KG1 (cell line): ENCODE measurements at regions not wholly inside any gene's neighbourhood (a gene's known extent, or its start where the extent isn't known, plus 50 kb on each side); places are given as distances from the start of the nearest gene placed in this dataset.
"Not testable (repeated sequence)": the region's sequence is repeated elsewhere in the genome, so short reads cannot be mapped to it uniquely, and the experiment has no call there.

Source experiments
- DNase-seq: peaks from one replicate; lab custom pipeline; 2025; lab: John Stamatoyannopoulos, UW

GRCh38 chr7:15049157-15049556, 146.6 kb upstream of the DGKB start:
- DNase-seq = no peak

- no peak for DNase-seq
Observed at GRCh38 chr7:15046861-15047260, 144.3 kb upstream of the DGKB start.

GRCh38 chr7:15043931-15044330, 141.4 kb upstream of the DGKB start:
- no peak for DNase-seq

GRCh38 chr7:15042285-15043065, 139.9 kb upstream of the DGKB start:
- no peak for DNase-seq

GRCh38 chr7:15041226-15041625, 138.7 kb upstream of the DGKB start:
- no peak for DNase-seq

GRCh38 chr7:15035814-15036213, 133.3 kb upstream of the DGKB start:
- no peak for DNase-seq

- DNase-seq = no peak
Observed at GRCh38 chr7:15033039-15033438, 130.5 kb upstream of the DGKB start.

- DNase-seq = no peak
Observed at GRCh38 chr7:15018981-15019380, 116.4 kb upstream of the DGKB start.

GRCh38 chr7:15016766-15017165, 114.2 kb upstream of the DGKB start:
- DNase-seq = no peak

GRCh38 chr7:15016315-15016667, 113.7 kb upstream of the DGKB start:
- no peak for DNase-seq

- DNase-seq = peak; percentile 28
Observed at GRCh38 chr7:15015545-15016314, 113.2 kb upstream of the DGKB start.

- no peak for DNase-seq
Observed at GRCh38 chr7:15012135-15012534, 109.6 kb upstream of the DGKB start.

- no peak for DNase-seq
Observed at GRCh38 chr7:15011289-15011688, 108.7 kb upstream of the DGKB start.

- DNase-seq = no peak
Observed at GRCh38 chr7:15007507-15007906, 105.0 kb upstream of the DGKB start.

- DNase-seq = no peak
Observed at GRCh38 chr7:15005672-15006071, 103.1 kb upstream of the DGKB start.

- DNase-seq = no peak
Observed at GRCh38 chr7:15000157-15000556, 97.6 kb upstream of the DGKB start.

GRCh38 chr7:14999331-14999730, 96.8 kb upstream of the DGKB start:
- no peak for DNase-seq

- DNase-seq = no peak
Observed at GRCh38 chr7:14995774-14996173, 93.2 kb upstream of the DGKB start.

- DNase-seq = no peak
Observed at GRCh38 chr7:14988941-14989340, 86.4 kb upstream of the DGKB start.

- no peak for DNase-seq
Observed at GRCh38 chr7:14978687-14979086, 76.1 kb upstream of the DGKB start.

GRCh38 chr7:14974688-14975087, 72.1 kb upstream of the DGKB start:
- DNase-seq = no peak

GRCh38 chr7:14973712-14974428, 71.3 kb upstream of the DGKB start:
- no peak for DNase-seq

GRCh38 chr7:14971678-14972077, 69.1 kb upstream of the DGKB start:
- not testable (repeated sequence) for DNase-seq
